Superior temporal gyrus (tissue), 1 donor: ENCODE measurements at regions not wholly inside any gene's neighbourhood (a gene's known extent, or its start where the extent isn't known, plus 50 kb on each side); places are given as distances from the start of the nearest gene placed in this dataset.

ENCODE experiments used
- DNase-seq: peaks from one replicate; pipeline ENCODE4 v3.0.0-alpha.2; 2016; ENCODE audit errors: extremely low spot score

DNA sequence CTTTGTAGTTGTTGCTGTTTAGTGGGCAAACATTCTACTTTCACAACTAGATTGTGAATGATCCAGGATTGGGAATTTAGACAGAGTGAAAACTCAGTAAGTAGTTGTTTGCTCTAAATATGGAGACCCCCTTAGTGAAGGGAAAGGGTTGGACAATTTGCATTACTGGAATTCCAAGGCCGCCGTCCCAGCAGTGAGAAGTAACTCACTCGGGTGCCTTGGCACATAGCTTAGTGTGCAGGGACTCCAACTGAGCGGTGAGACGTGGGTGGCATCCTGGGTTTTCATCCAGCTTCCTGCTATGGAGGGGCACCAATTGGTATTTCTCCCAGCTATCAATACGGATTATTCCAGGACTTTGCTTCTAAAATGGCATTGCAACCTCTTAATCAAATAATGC, 69.7 kb upstream of the FCN1 start:
- DNase-seq: no peak

DNA sequence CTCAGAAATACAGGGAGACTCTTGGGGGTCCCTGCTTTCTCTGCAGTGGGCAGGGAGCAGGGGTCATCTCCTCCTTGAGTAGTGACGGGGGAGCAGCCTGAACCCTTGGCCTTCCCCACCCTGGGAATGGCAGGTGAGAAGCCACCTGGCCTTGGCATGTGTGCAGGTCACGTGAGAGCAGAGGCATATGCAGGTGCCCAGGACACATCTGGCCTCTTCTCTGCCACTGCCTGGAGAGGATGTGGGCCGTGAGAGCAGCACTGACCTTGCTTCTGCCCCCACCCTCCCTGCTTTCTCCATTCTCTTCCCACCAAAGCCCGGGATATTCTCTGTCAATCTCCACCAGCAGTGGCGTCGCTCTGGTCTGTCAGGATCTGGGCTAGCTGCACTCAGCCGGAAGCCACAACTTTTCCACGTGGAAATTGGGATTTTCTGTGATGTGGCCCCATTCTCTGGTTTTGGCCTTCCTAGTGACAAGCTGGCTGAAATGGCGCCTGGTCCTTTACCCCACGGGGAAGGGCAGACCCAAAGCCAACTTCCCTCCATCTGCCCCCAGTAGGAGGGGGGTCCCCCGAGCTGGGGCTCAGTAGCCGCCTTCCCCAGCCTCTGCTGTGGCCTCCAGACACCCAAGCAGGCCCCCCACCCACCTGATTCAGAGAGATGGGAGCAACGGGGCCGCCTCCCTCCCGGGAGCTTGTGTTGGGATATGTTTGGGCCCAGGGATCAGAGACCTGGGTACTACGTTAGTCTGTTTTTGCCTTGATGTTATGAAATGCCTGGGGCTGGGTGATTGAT, 70.4 kb upstream of the FCN1 start:
- DNase-seq: no peak

DNA sequence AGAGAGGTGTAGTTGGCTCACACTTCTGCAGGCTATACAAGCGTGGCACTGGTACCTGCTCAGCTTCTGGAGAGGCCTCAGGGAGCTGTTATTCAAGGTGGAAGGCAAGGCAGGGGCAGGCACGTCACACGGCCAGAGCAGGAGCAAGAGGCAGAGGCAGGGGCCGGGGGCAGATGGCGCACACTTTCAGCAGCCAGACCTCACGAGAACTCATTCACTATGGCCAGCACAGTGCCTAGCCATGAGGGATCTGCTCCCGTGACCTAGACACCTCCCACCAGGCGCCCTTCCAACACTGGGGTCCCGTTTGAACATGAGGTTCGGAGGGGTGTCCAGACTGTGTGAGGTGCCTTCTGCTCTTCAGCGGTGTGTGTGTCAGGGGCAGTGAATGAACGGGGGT, 71.0 kb upstream of the FCN1 start:
- DNase-seq: no peak

DNA sequence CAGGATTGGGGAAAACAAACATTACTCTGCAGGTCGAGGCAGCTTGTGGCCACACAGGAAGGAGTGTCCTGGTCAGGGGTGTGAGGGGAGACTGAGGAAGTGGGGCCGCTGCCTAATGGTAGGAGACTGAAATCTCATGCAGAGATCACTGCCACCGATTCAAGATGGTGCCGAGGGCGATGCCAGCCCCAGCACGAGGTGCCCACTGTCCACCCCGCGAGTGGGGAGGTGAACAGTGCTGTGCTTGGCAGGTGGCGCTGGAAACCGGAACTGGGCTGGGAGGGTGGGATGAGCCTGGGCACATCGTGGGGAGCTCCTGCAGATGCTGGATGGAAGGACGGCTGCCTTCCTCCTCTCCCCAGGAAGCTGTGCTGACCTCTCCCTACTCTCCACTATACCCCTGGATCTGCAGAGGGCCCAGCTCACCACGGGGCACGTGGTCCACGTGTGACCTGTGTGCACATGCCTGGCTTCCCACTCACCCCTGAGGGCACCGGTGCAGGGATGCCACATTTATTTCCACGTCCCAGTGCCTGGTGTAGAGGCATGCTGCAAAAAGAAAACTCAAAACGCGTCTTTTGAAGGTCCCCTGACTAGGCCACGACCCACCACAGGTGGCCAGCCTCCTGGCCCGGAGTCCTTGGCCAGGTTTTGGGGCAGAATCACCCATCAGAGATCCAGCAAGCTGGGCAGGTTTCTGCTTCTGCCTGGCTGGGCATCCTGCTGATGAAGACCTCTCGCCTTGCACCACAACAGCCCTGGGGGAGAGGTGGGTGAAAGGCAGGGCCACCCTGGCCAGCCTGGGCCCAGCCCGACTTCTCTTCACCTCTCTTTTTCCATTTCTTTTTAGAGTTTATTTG, 71.7 kb upstream of the FCN1 start:
- DNase-seq: no peak

DNA sequence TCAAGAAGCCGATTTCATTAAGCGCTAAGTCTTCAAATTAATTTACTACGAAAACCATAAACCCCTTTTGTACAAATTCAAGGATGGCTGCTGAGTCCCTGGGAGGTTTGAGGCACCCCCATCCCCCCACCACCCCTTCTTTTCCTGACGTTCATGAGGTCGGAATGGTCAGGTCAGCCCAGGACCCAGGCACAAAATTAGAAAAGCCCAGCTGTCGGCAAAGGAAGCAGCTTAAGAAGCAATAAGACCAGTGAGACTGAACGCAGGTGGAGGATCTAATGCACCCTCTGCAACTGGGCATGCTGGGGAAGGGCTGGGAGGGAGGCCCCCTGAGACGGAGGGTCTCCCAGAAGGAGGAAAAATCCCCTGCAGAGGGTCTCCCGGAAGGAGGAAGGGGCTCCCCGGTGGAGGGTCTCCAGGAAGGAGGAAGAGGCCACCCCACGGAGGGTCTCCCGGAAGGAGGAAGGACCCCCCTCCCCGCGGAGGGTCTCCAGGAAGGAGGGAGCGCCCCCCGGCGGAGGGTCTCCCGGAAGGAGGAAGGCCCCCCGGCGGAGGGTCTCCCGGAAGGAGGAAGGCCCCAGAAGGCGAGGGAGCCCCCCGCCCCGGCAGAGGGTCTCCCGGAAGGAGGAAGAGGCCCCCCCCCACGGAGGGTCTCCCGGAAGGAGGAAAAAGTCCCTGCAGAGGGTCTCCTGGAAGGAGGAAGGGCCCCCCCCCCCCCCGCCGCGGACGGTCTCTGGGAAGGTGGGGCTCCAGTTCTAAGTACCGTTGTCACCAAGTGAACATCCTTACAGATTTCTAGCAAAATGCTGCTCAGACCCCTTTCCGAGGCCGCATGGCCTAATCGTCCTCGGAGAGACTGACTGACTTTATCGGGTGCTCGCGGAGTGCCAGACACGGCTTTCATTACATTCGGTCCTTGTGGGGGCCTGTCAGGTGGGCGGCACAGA, 74.4 kb upstream of the FCN1 start:
- DNase-seq: no peak

DNA sequence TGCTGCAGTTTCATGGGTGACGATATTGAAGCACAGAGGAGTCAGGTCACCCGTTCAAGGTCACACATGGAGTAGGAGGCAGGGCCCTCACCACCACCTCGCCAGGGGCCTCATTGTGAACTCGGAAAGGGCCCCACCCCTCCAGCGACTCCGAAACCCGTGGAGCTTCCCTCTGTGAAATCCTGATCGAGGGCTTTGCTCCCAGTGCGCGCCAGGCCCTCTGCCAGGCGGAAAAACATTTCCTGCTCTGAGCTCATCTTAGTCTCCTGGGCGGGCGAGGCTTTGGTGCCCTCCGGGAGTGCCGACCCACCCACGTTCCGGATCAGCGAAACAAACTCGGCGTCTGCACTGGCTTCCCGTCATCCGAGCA, 75.0 kb upstream of the FCN1 start:
- DNase-seq: no peak

DNA sequence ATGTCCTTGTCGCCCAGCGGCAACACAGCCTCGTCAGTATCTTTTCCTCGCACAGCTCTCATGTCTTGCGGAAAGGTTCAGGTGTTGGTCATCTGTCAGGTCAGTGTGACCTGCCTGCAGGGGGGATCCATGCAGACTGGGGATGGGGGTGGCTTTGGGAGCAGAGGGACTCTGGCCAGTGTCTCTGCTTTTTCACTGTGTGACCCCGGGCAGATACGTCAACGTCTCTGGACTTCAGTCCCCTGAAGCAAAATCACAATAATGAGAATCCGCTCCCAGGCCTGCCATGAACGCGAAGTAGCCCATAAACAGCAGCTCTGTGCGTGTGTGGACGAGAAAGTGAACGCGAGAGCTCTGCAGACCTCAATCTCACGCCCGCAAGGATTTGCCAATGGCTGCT, 75.7 kb upstream of the FCN1 start:
- no peak for DNase-seq

DNA sequence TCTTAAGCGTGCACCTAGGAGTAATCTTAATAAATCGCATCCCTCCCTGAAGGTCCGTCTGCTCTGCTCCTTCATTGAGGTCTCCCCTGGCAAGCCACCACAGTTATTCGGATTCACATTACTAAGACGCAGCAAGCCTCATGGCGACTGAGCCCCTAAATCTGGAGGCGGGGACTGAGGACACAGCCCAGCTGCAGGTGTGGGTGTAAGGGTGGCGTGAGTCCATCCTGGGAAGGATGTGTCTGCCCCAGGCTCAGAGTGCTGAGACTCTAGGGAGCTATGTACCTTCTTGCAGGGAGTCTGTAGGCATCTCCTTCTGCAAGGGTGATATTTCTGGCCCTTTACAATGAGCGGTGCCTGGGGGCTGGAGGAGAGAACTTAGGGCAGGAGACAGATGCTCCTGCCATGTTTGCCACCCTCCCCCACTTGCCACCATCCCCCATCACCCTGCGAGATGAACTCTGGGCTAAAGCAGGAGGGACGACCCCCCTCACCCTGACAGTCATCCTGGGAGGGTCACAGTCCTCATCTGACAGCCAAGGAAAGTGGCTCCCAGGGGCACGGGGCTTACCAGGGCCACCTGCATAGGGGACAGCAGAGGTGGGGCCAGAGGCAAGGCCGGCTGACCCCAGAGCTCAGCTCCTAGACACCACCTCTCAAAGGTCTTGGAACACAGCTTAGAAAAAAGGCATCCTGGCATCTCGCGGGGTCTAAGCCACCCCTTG, 76.4 kb upstream of the FCN1 start:
- DNase-seq: no peak

DNA sequence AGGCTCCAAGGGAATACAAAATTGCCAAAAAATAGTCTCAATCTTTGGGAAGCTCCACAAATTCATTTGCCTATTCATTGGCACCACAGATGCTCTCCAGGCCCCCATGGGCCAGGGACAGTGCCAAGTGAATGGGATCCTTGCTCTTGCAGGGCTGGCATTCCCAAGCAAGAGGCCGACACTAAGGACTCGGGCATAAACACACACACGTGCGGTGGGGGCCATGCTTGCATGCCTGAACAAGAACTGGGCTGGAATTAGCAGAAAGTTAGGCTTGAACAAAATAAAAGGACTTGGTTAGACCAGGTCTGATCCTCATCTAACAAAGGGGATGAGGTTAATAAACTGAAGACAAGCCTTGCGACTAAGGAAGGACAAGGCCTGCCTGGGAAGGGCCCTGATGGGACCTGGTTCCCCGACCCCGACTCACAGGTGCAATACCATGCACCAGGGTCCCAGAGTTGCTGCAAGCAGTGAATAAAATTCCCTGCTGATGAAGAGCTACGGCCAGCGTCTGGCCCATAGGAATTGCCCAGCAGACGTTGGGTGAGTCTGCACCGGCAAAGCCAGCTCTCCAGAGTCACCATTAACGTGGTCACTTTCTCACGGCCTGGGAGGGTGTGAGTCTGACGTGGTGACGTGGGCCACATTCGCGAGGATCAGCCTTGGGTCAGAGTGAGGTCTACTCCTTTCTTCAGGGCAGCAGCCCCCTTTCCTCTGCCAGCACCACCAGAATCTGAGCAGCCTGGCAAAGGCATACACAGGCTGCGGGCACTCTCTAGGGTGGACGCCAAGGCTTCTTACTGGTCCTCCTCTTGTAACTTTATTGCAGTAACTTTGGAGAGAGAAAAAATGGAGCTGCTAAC, 77.4 kb upstream of the FCN1 start:
- DNase-seq: no peak

DNA sequence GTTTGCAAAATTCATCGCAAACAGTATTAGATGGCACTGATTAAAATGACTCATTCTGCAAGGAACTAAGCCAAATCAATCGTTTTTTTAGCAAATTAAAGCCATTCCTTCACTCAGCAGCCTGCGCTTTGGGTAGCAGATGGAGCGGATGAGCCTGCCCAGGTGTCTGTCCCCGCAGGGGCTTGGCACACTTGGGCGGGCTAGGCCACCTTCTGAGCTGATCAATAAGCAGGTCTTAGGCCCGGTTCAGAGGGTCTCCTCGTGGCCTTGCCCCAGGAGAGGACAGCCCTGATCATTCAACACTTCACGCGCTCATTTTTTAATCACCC, 78.0 kb upstream of the FCN1 start:
- DNase-seq: no peak

DNA sequence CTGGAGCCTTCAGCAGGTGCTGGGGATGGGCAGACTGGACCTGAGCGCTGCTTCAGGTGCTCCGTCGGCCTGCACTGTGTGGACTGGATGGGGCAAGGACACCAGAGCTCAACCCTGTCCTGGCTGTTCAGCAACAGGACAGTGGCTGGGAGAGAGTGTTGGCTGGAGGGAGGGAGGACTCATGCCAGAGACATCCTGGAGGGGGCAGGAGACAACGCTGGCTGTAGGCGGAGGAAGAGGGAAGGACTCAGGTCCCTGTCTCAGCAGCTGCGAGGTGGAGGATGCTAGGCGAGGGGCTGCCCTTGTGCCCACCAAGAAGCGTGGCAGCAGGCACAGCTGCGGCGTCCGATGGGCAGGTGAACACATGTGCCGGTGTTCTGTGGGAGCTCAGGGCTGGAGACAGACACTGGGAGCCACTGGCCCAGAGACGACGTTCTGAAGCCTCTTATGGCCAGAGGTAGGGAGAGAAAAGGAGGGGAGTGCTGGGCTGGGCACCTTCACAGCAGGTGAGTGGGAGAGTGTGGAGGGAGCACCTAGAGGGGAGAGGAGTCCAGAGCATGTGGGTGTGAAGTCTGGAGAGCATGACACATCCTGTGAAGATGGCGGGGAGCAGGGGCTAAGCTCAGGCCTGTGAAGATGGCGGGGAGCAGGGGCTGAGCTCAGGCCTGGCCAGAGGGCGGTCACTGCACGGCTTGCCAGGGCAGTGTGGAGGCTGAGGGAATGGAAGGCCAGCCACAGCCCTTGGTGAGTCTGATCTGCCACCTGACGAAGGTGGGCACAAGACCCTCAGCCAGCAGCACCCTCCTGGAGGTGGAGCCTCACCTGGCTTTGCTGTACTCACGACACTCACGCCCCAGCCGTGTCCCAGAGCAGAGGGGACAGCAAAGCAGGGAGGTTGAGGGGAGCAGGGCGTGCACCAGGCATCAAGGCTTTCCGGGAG, 79.1 kb upstream of the FCN1 start:
- no peak for DNase-seq

DNA sequence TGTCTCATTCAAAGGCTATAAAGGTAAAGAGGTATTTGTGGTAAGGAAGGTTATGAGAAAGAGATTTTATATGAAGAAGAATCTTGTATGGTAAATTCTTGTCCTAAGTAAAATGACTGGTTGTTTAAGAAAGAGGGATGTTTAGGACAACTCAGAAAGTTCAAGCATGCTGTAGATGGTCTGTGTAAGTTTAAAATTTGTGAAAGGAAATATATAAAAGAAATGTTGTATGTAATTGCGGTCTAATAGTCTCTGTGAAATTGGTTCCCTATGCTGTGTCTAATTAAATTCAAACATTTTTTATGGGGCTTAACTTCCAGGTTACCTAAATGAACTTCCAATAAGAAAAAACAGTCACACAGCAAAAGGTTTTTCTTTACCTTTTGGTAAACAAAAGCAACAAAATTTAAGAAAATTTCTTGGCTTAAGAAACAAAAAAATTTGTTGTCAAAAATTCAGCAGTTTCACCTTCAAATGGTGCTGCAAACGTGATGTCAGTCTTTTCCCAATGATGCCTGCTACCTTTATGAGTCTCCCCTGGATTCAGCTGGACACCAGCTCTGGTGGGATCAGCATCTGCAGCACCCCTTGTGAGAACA, 83.0 kb upstream of the FCN1 start:
- DNase-seq: no peak

DNA sequence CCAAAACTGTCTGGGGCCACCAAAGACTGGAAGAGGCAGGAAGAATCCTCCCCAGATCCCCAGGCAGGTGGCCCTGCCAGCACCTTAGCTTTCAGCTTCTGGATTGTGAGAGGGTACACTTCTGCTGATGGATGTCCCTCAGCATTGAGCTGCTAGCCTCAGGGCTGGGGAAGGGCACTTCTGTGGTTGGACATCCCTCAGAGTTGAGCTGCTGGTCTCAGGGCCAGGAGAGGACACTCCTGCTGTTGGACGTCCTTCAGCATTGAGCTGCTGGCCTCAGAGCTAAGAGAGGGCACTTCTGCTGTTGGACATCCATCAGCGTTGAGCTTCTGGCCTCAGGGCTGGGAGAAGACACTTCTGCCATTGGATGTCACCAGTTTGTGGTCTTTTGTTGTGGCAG, 83.8 kb upstream of the FCN1 start:
- DNase-seq: no peak

DNA sequence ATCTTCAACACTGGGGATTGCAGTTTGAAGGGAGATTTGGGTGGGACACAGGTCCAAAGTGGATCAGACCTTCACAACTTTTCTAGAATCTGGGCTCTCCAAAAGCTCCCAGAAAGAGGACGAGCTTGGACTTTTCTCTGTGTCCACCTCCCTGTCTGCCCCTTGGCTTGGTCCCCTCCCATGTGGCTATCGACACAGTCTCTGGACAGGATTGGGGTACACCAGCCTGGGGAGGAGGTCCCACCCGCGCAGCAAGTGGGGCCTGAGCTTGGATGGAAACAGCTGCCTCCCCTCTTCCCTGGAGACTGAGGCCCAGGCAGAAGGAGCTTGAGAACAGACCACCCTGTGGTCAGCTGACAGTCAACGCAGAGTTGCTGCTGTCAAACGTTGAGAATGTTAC, 84.6 kb upstream of the FCN1 start:
- no peak for DNase-seq

DNA sequence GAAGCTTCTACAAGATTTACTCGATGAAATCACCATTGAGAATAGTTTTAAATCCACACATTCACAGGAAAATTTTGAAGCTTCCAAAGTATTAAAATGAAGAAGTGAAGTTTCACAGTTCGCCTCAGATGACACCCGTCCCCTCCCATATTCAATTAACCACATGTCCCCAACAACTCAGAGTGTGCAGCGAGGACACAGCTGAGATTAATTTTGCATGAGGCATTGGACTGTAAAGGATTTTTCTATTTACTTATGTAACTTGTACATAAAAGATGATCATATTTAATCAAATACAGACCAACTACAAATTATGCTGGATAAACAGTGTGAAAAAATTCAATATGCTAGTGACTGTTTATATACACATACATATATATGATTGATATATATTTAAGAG, 84.7 kb upstream of the OLFM1 start:
- no peak for DNase-seq

DNA sequence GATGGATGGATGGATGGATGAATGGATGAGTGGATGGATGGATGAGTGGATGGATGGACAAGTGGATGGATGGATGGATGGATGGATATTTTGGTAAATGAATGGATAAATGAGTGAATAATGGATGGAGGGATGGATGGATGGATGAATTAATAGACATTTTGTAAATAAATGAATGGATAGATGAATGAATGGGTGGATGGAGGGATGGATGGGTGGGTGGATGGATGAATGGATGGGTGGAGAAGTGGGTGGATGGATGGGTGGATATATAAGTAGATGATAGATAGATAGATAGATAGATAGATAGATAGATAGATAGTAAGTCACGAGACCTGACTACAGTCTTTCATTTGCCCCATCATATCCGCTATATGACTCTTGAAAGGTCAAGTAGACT, 82.7 kb upstream of the OLFM1 start:
- DNase-seq: no peak

DNA sequence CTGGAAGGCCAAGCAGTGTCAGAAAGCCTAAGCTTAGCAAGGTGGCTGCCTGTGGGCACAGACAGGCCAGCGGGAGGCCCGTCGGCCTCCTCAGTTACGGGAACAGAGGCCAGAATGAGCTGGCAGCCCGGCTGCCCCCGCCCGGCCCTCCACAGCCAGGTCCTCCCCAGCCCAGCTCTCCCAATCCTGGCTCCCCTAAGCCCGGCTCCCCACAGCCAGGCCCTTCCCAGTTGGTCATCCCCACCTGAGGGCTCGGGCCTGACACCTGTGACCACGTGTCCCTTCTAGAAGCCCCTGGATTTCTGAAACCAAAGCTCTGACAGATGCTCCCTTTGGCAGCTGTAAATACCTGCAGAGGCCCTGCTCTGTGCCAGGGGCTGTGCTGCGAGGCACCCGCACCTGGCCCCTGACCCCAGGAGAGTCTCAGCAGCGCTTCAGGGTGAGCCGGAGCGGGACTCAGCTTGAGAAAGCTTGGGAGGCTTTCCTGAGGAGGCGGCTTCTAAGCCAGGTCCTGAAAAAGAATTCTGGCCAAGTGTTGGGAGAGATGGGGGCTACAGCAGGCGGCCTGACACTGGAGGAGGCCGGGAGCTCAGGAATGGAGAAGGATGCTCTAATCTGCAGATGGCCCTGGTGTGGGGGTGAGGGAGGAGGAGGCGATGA, 80.4 kb upstream of the OLFM1 start:
- no peak for DNase-seq

DNA sequence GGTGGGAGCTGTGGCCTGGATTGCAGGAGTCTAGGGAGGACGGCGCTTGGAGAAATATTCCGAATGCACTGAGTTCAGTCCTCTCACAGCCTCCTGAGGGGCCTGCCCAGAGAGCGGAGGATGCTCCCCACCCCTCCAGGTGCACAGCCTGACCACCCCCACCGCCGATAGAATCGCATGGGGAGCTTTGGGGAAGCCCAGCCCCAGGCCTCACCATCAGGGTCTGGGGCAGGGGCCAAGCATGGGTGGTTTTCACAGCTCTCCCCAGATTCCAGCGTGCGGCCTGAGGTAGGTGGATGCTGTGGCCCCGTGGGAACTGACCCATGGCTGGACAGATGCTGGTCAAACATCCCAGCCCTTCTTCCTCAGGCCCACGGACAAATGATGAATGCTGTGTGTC, 79.9 kb upstream of the OLFM1 start:
- no peak for DNase-seq

DNA sequence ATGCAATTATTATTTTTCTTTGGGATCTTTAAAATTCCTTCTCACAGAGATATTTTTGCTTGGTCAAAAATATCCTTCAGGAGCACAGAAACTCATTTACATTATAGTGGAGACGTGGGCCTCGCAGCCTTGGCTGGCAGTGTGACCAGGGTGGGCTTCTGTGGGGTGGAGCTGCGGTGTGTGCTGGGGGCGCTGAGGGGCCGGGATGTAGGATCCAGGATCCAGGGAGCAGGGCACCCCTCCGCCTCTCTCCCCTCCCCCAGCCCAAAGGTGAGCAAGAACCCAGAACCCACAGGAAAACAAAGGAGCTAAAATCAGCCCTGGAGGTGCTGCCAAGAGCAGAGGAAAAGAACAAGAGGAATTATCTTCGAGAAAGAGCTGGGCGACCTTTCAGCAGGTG, 79.1 kb upstream of the OLFM1 start:
- no peak for DNase-seq
